IMR-90 (cell line): ENCODE measurements at regions not wholly inside any gene's neighbourhood (a gene's known extent, or its start where the extent isn't known, plus 50 kb on each side); places are given as distances from the start of the nearest gene placed in this dataset.
"Not testable (repeated sequence)": the region's sequence is repeated elsewhere in the genome, so short reads cannot be mapped to it uniquely, and the experiment has no call there.

Experiments used
- ATAC-seq: fragments of 200-7000 bp; cut with Tn5 transposase; 2 replicates; pipeline ENCODE4 v1.9.1; 2020; ENCODE audit warnings: low read depth, mild to moderate bottlenecking, moderate library complexity
- BruUV-seq: library from RNA; stranded (reverse); fragments of 400-500 nt; replicated peaks from 2 replicates; lab custom pipeline; 2021; lab: Mats Ljungman, UMichigan
- CTCF ChIA-PET: fragments of 300-600 bp; formaldehyde crosslinking; extraction: SDS; loops from one replicate; lab custom pipeline; 2021; ENCODE audit warnings: antibody characterized with exemption; lab: Yijun Ruan, JAX
- POLR2A ChIA-PET: fragments of 300-600 bp; sonication (Branson Sonifier 250); formaldehyde crosslinking; loops from one replicate; lab custom pipeline; 2022; ENCODE audit warnings: antibody characterized with exemption; ENCODE audit not compliant: unreplicated experiment; lab: Charles Lee
- DNase-seq: peaks from one replicate; pipeline ENCODE4 v3.0.0; 2013
- H2AFZ ChIP-seq: replicated peaks from 2 replicates; pipeline ENCODE3; 2013; ENCODE audit warnings: low read length, mild to moderate bottlenecking; ENCODE audit not compliant: poor library complexity
- H2AK5ac ChIP-seq: 2 replicates; pipeline ENCODE4 v1.6.1; 2013; ENCODE audit warnings: low read depth, low read length, inconsistent platforms
- H2AK9ac ChIP-seq: replicated peaks from 2 replicates; pipeline ENCODE3; 2013; ENCODE audit warnings: mild to moderate bottlenecking, low read depth, low read length, moderate library complexity; ENCODE audit not compliant: poor library complexity
- H2BK120ac ChIP-seq: 2 replicates; pipeline ENCODE4 v1.6.1; 2013; ENCODE audit warnings: low read depth, low read length, inconsistent platforms
- H2BK15ac ChIP-seq: 3 replicates; pipeline ENCODE4 v1.6.1; 2013; ENCODE audit warnings: low read depth, low read length, inconsistent platforms
- H2BK20ac ChIP-seq: 2 replicates; pipeline ENCODE4 v1.6.1; 2013; ENCODE audit warnings: low read depth, mild to moderate bottlenecking, inconsistent platforms, low read length, moderate library complexity
- H2BK5ac ChIP-seq: 2 replicates; pipeline ENCODE4 v1.6.1; 2013; ENCODE audit warnings: mild to moderate bottlenecking, low read depth, low read length, inconsistent platforms; ENCODE audit not compliant: poor library complexity, severe bottlenecking
- H3K14ac ChIP-seq: replicated peaks from 2 replicates; pipeline ENCODE4 v1.6.1; 2013; ENCODE audit warnings: low read depth, low read length, inconsistent platforms
- H3K18ac ChIP-seq: 2 replicates; pipeline ENCODE4 v1.6.1; 2013; ENCODE audit warnings: low read depth, low read length, control low read depth
- H3K23ac ChIP-seq: 2 replicates; pipeline ENCODE4 v1.6.1; 2013; ENCODE audit warnings: low read depth, low read length, inconsistent platforms
- H3K27ac ChIP-seq: 2 replicates; pipeline ENCODE4 v1.5.1; 2013; ENCODE audit warnings: mild to moderate bottlenecking, control low read depth, low read length; ENCODE audit not compliant: insufficient read depth
- H3K27me3 ChIP-seq: 2 replicates; pipeline ENCODE4 v1.6.1; 2013; ENCODE audit warnings: low read length; ENCODE audit not compliant: control insufficient read depth, insufficient read depth
- H3K36me3 ChIP-seq: 2 replicates; pipeline ENCODE4 v1.6.1; 2013; ENCODE audit warnings: low read length, mixed read lengths; ENCODE audit not compliant: control insufficient read depth, insufficient read depth
- H3K4ac ChIP-seq: 2 replicates; pipeline ENCODE4 v1.6.1; 2013; ENCODE audit warnings: low read depth, low read length, inconsistent platforms
- H3K4me1 ChIP-seq: 2 replicates; pipeline ENCODE4 v1.6.1; 2013; ENCODE audit warnings: low read length, mixed read lengths; ENCODE audit not compliant: control insufficient read depth, insufficient read depth
- H3K4me2 ChIP-seq: 2 replicates; pipeline ENCODE4 v1.6.1; 2013; ENCODE audit warnings: low read depth, mild to moderate bottlenecking, control low read depth, low read length, moderate library complexity
- H3K4me3 ChIP-seq: 2 replicates; pipeline ENCODE4 v1.5.1; 2013; ENCODE audit warnings: low read depth, mild to moderate bottlenecking, control low read depth, low read length, moderate library complexity; ENCODE audit not compliant: insufficient read depth
- H3K56ac ChIP-seq: 2 replicates; pipeline ENCODE4 v1.6.1; 2013; ENCODE audit warnings: low read length, inconsistent platforms; ENCODE audit not compliant: insufficient read depth; ENCODE audit errors: extremely low read depth
- H3K79me1 ChIP-seq, 2 experiments: 2 replicates each; pipeline ENCODE4 v1.6.1; 2013; ENCODE audit warnings: low read length in 2 of 2, inconsistent platforms in 1 of 2, low read depth in 1 of 2
- H3K9ac ChIP-seq: 2 replicates; pipeline ENCODE4 v1.6.1; 2013; ENCODE audit warnings: low read depth, low read length, control low read depth
- H3K9me1 ChIP-seq: 2 replicates; pipeline ENCODE4 v1.6.1; 2013; ENCODE audit warnings: low read length, inconsistent platforms; ENCODE audit not compliant: insufficient read depth
- H3K9me3 ChIP-seq: 2 replicates; pipeline ENCODE4 v1.6.1; 2013; ENCODE audit warnings: low read length; ENCODE audit not compliant: control insufficient read depth, insufficient read depth
- H4K20me1 ChIP-seq: 2 replicates; pipeline ENCODE4 v1.6.1; 2013; ENCODE audit warnings: low read length, inconsistent platforms; ENCODE audit not compliant: insufficient read depth
- H4K5ac ChIP-seq: 2 replicates; pipeline ENCODE4 v1.6.1; 2013; ENCODE audit warnings: mild to moderate bottlenecking, low read depth, low read length, control low read depth
- H4K8ac ChIP-seq, 2 experiments: 2 replicates each; pipeline ENCODE4 v1.6.1; 2013; ENCODE audit warnings: low read depth in 2 of 2, low read length in 2 of 2, control low read depth in 1 of 2, inconsistent platforms in 1 of 2
- H4K91ac ChIP-seq: 2 replicates; pipeline ENCODE4 v1.6.1; 2013; ENCODE audit warnings: low read depth, low read length, inconsistent platforms; ENCODE audit not compliant: insufficient read depth
- WGBS, 2 experiments: methylation state at CpG; one replicate each; pipeline versions ENCODE4 v1.1.5 to v1.1.7; 2013; ENCODE audit warnings: missing lambda C conversion rate in 2 of 2; ENCODE audit not compliant: insufficient read length in 1 of 2; ENCODE audit errors: extremely low coverage in 2 of 2; 5-methylcytosine and 5-hydroxymethylcytosine counted together
- dilution Hi-C: fragments of 300-500 bp; cut with HindIII; formaldehyde crosslinking; loops from one replicate; pipeline ENCODE4 v1.14.3; 2018; ENCODE audit warnings: low sequenced_read_pairs; ENCODE audit not compliant: unreplicated experiment
- in situ Hi-C: fragments of 300-500 bp; cut with MboI; formaldehyde crosslinking; loops from 3 replicates; pipeline ENCODE4 v1.14.3; 2019; ENCODE audit warnings: low sequenced_read_pairs, inconsistent platforms, mixed read lengths
- intact Hi-C: fragments of 100-400 bp; cut with micrococcal nuclease; formaldehyde crosslinking; loops from 2 replicates; pipeline ENCODE4 v1.10.0; 2022

- H2BK120ac ChIP-seq, H3K4me1 ChIP-seq, H4K8ac ChIP-seq, CTCF ChIA-PET, H3K9me1 ChIP-seq, BruUV-seq, H3K9ac ChIP-seq, H2BK15ac ChIP-seq, DNase-seq, H3K4me3 ChIP-seq, H3K36me3 ChIP-seq, H3K14ac ChIP-seq, H4K20me1 ChIP-seq, H4K5ac ChIP-seq, H3K18ac ChIP-seq, H4K91ac ChIP-seq, dilution Hi-C loops, H3K23ac ChIP-seq, ATAC-seq, H2AK5ac ChIP-seq, intact Hi-C loops, H3K4me2 ChIP-seq, H3K9me3 ChIP-seq, H3K56ac ChIP-seq, H3K27me3 ChIP-seq, H3K27ac ChIP-seq, H2AK9ac ChIP-seq, H2BK5ac ChIP-seq, H3K4ac ChIP-seq, H2BK20ac ChIP-seq, in situ Hi-C loops, POLR2A ChIA-PET, H2AFZ ChIP-seq, H3K79me1 ChIP-seq: not testable (repeated sequence)
- WGBS, 2 experiments: no CpG with 5 or more reads among the region's 16 CpGs
Measured at GRCh38 chr17:18563381-18564098, 80.7 kb downstream of the TBC1D28 start.
